GM12878 (cell line): ENCODE measurements at regions not wholly inside any gene's neighbourhood (a gene's known extent, or its start where the extent isn't known, plus 50 kb on each side); places are given as distances from the start of the nearest gene placed in this dataset.
"Not testable (repeated sequence)": the region's sequence is repeated elsewhere in the genome, so short reads cannot be mapped to it uniquely, and the experiment has no call there.

Experiments used
- EP300 ChIP-seq, 2 experiments: fragments of 150-350 bp in 1 of 2; IDR thresholded peaks; 2 replicates each; pipeline ENCODE4 v1.6.1; 2011 to 2012; ENCODE audit warnings: low read depth in 2 of 2, low read length in 2 of 2, borderline replicate concordance in 1 of 2, improper control_type of control experiment in 1 of 2, inconsistent platforms in 1 of 2; ENCODE audit not compliant: control insufficient read depth in 1 of 2
- ESRRA ChIP-seq: IDR thresholded peaks from 2 replicates; pipeline ENCODE4 v1.6.1; 2012; ENCODE audit warnings: mild to moderate bottlenecking, low read length, improper control_type of control experiment
- EZH2 ChIP-seq: IDR thresholded peaks from 2 replicates; pipeline ENCODE4 v1.6.1; 2012; ENCODE audit warnings: low read depth, mild to moderate bottlenecking, control low read depth, inconsistent platforms, low read length, borderline replicate concordance; ENCODE audit not compliant: control insufficient read depth
- GATAD2B ChIP-seq: fragments of 450-650 bp; conservative IDR thresholded peaks from 2 replicates; pipeline ENCODE4 v1.6.1; 2017; ENCODE audit warnings: low read depth, mild to moderate bottlenecking, moderate library complexity
- SP1 ChIP-seq: IDR thresholded peaks from one replicate; pipeline ENCODE4 v1.6.1; 2011; ENCODE audit warnings: low read depth, low read length
- SREBF1 ChIP-seq: IDR thresholded peaks from 2 replicates; pipeline ENCODE4 v1.6.1; 2012; ENCODE audit warnings: mild to moderate bottlenecking, low read length
- ZNF207 ChIP-seq: fragments of 450-650 bp; IDR thresholded peaks from 2 replicates; pipeline ENCODE4 v1.6.1; 2014; ENCODE audit warnings: antibody characterized with exemption, mild to moderate bottlenecking, borderline replicate concordance
- ZNF24 ChIP-seq: fragments of 450-650 bp; IDR thresholded peaks from 2 replicates; pipeline ENCODE4 v1.6.1; 2017; ENCODE audit warnings: antibody characterized with exemption, mild to moderate bottlenecking
- TF ChIP-seq, protein P1 (sequence below): IDR thresholded peaks from 2 replicates; pipeline ENCODE4 v1.6.1; 2012; ENCODE audit warnings: low read depth, low read length, improper control_type of control experiment
- TF ChIP-seq, protein P2 (sequence below), 3 experiments: IDR thresholded peaks in 2 of 3; conservative IDR thresholded peaks in 1 of 3; 2 replicates each; pipeline ENCODE4 v1.5.1; 2011; ENCODE audit warnings: low read depth in 3 of 3, low read length in 3 of 3, mild to moderate bottlenecking in 3 of 3, control low read depth in 2 of 3, moderate library complexity in 2 of 3, inconsistent platforms in 1 of 3, mixed read lengths in 1 of 3; ENCODE audit not compliant: control insufficient read depth in 2 of 3, insufficient read depth in 1 of 3; ENCODE audit errors: extremely low read depth in 1 of 3
- TF ChIP-seq, protein P3 (sequence below): IDR thresholded peaks from 2 replicates; pipeline ENCODE4 v1.6.1; 2011; ENCODE audit warnings: borderline replicate concordance, low read depth, mild to moderate bottlenecking, moderate library complexity, mixed read lengths, low read length; ENCODE audit not compliant: insufficient read depth; ENCODE audit errors: extremely low read length
- TF ChIP-seq, protein P4 (sequence below): IDR thresholded peaks from 2 replicates; pipeline ENCODE4 v1.6.1; 2011; ENCODE audit warnings: low read depth, mild to moderate bottlenecking, low read length, moderate library complexity, borderline replicate concordance; ENCODE audit errors: extremely low read depth

DNA sequence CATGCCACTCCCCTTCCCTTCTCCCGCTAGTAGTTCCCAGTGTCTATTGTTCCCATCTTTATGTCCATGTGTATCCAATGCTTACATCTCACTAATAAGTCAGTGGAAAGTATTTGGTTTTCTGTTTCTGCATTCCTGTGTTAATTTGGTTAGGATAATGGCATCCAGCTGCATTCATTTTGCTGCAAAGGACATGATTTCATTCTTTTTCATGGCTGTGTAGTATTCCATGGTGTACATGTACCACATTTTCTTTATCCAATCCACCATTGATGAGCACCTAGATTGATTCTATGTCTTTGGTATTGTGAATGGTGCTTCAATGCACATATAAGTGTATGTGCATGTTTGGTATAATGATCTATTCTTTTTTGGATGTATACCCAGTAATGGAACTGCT, 502.5 kb upstream of the MAP2 start:
- TF ChIP-seq EP300 (IDR thresholded peaks at IDR 0.05; ENCODE audit: borderline replicate concordance in 1 of 2, control insufficient read depth in 1 of 2, low read depth in 2 of 2, low read length in 2 of 2); GATAD2B; ZNF207; SREBF1; EZH2; SP1; ESRRA; ZNF24: not testable (repeated sequence)
- TF ChIP-seq, protein P1, sequence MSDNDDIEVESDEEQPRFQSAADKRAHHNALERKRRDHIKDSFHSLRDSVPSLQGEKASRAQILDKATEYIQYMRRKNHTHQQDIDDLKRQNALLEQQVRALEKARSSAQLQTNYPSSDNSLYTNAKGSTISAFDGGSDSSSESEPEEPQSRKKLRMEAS: not testable (repeated sequence)
- TF ChIP-seq, protein P2, sequence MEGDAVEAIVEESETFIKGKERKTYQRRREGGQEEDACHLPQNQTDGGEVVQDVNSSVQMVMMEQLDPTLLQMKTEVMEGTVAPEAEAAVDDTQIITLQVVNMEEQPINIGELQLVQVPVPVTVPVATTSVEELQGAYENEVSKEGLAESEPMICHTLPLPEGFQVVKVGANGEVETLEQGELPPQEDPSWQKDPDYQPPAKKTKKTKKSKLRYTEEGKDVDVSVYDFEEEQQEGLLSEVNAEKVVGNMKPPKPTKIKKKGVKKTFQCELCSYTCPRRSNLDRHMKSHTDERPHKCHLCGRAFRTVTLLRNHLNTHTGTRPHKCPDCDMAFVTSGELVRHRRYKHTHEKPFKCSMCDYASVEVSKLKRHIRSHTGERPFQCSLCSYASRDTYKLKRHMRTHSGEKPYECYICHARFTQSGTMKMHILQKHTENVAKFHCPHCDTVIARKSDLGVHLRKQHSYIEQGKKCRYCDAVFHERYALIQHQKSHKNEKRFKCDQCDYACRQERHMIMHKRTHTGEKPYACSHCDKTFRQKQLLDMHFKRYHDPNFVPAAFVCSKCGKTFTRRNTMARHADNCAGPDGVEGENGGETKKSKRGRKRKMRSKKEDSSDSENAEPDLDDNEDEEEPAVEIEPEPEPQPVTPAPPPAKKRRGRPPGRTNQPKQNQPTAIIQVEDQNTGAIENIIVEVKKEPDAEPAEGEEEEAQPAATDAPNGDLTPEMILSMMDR (IDR thresholded peaks at IDR 0.05 in 2 of 3, conservative IDR thresholded peaks at IDR 0.05 in 1 of 3; ENCODE audit: control insufficient read depth in 2 of 3, extremely low read depth in 1 of 3, insufficient read depth in 1 of 3, low read depth in 3 of 3, low read length in 3 of 3): not testable (repeated sequence)
- TF ChIP-seq, protein P3, sequence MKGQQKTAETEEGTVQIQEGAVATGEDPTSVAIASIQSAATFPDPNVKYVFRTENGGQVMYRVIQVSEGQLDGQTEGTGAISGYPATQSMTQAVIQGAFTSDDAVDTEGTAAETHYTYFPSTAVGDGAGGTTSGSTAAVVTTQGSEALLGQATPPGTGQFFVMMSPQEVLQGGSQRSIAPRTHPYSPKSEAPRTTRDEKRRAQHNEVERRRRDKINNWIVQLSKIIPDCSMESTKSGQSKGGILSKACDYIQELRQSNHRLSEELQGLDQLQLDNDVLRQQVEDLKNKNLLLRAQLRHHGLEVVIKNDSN: not testable (repeated sequence)
- TF ChIP-seq, protein P4, sequence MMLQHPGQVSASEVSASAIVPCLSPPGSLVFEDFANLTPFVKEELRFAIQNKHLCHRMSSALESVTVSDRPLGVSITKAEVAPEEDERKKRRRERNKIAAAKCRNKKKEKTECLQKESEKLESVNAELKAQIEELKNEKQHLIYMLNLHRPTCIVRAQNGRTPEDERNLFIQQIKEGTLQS: not testable (repeated sequence)
